Bone marrow (tissue), 2 donors: ENCODE measurements at regions not wholly inside any gene's neighbourhood (a gene's known extent, or its start where the extent isn't known, plus 50 kb on each side); places are given as distances from the start of the nearest gene placed in this dataset.

ENCODE experiments used
- DNase-seq, 2 donors: peaks; one replicate each; lab custom pipeline; 2025; lab: John Stamatoyannopoulos, UW

GRCh38 chr4:11931266-11931820 lies 502.6 kb upstream of the HS3ST1 start:
- no peak for DNase-seq

GRCh38 chr4:11929080-11929479 lies 500.4 kb upstream of the HS3ST1 start:
- no peak for DNase-seq

- no peak for DNase-seq
These were observed 490.6 kb upstream of the HS3ST1 start for GRCh38 chr4:11919316-11919715.

GRCh38 chr4:11914406-11914805 lies 485.7 kb upstream of the HS3ST1 start:
- DNase-seq = no peak

GRCh38 chr4:11912886-11913285 lies 484.2 kb upstream of the HS3ST1 start:
- no peak for DNase-seq

- DNase-seq = no peak
These were observed 482.1 kb upstream of the HS3ST1 start for GRCh38 chr4:11910812-11911211.

- no peak for DNase-seq
These were observed 480.0 kb upstream of the HS3ST1 start for GRCh38 chr4:11908712-11909111.

GRCh38 chr4:11908205-11908604 lies 479.5 kb upstream of the HS3ST1 start:
- no peak for DNase-seq

GRCh38 chr4:11904846-11905739 lies 476.4 kb upstream of the HS3ST1 start:
- DNase-seq = no peak

GRCh38 chr4:11904117-11904535 lies 475.4 kb upstream of the HS3ST1 start:
- no peak for DNase-seq

- DNase-seq = no peak
These were observed 472.4 kb upstream of the HS3ST1 start for GRCh38 chr4:11901089-11901488.

- DNase-seq = no peak
These were observed 471.7 kb upstream of the HS3ST1 start for GRCh38 chr4:11900359-11900758.

- DNase-seq = no peak
These were observed 470.1 kb upstream of the HS3ST1 start for GRCh38 chr4:11898796-11899195.

GRCh38 chr4:11895766-11896165 lies 467.1 kb upstream of the HS3ST1 start:
- DNase-seq = no peak

GRCh38 chr4:11894977-11895376 lies 466.3 kb upstream of the HS3ST1 start:
- DNase-seq = no peak

GRCh38 chr4:11894221-11894620 lies 465.5 kb upstream of the HS3ST1 start:
- no peak for DNase-seq

- no peak for DNase-seq
These were observed 460.4 kb upstream of the HS3ST1 start for GRCh38 chr4:11889099-11889498.

GRCh38 chr4:11881947-11882346 lies 453.3 kb upstream of the HS3ST1 start:
- no peak for DNase-seq

- DNase-seq = no peak
These were observed 452.7 kb upstream of the HS3ST1 start for GRCh38 chr4:11881364-11881763.

- DNase-seq = no peak
These were observed 449.5 kb upstream of the HS3ST1 start for GRCh38 chr4:11878241-11878640.

- no peak for DNase-seq
These were observed 447.4 kb upstream of the HS3ST1 start for GRCh38 chr4:11876104-11876503.

GRCh38 chr4:11869191-11869870 lies 440.6 kb upstream of the HS3ST1 start:
- no peak for DNase-seq

GRCh38 chr4:11866391-11866790 lies 437.7 kb upstream of the HS3ST1 start:
- no peak for DNase-seq
